Ovary (tissue), 7 donors: ENCODE measurements at regions not wholly inside any gene's neighbourhood (a gene's known extent, or its start where the extent isn't known, plus 50 kb on each side); places are given as distances from the start of the nearest gene placed in this dataset.

ENCODE experiments used
- DNase-seq, 5 donors: peaks; one replicate each; pipeline ENCODE4 v3.0.0-alpha.2; 2019 to 2020
- H3K27ac ChIP-seq, 2 donors: fragments of 200-600 bp; one replicate each; pipeline versions ENCODE4 v1.5.1 to v1.8.0; 2019 to 2022
- H3K27me3 ChIP-seq: fragments of 200-600 bp; one replicate; pipeline ENCODE4 v1.8.0; 2022
- H3K36me3 ChIP-seq: fragments of 200-600 bp; sonication (generic); one replicate; pipeline ENCODE4 v1.5.1; 2019
- H3K4me1 ChIP-seq: one replicate; pipeline ENCODE4 v1.8.1; 2013; ENCODE audit warnings: mild to moderate bottlenecking, moderate library complexity; ENCODE audit not compliant: insufficient read depth
- H3K4me3 ChIP-seq: fragments of 200-600 bp; sonication (generic); one replicate; pipeline ENCODE4 v1.5.1; 2017
- H3K9me3 ChIP-seq, 2 donors: fragments of 200-600 bp in 1 of 2; sonication (generic) in 1 of 2; one replicate each; pipeline versions ENCODE4 v1.5.1 to v1.8.1; 2013 to 2019; ENCODE audit warnings: mild to moderate bottlenecking in 1 of 2, moderate library complexity in 1 of 2
- CTCF ChIP-seq, 3 donors: fragments of 450-650 bp in 2 of 3; fragments of 200-600 bp in 1 of 3; IDR thresholded peaks; one replicate each; pipeline versions ENCODE4 v1.5.1 to v1.8.0; 2016 to 2022; ENCODE audit warnings: antibody characterized with exemption in 3 of 3, mild to moderate bottlenecking in 1 of 3
- EP300 ChIP-seq: sonication (generic); formaldehyde crosslinking; IDR thresholded peaks from one replicate; pipeline ENCODE4 v1.6.1; 2017; ENCODE audit warnings: antibody characterized with exemption
- POLR2A ChIP-seq: fragments of 450-650 bp; IDR thresholded peaks from one replicate; pipeline ENCODE4 v1.6.1; 2017; ENCODE audit warnings: antibody characterized with exemption, mild to moderate bottlenecking, moderate library complexity
- WGBS, 3 donors: extraction: QIAGEN DNeasy Blood & Tissue Kit in 1 of 3; methylation state at CpG; one replicate each; pipeline versions ENCODE4 v1.1.5 to v1.1.7; 2013 to 2017; 5-methylcytosine and 5-hydroxymethylcytosine counted together
- intact Hi-C, 4 donors: fragments of 100-400 bp; cut with DNase I; formaldehyde crosslinking; loops; one replicate each; pipeline versions ENCODE4 v1.11.0 to v1.15.1; 2022 to 2023
- donor health status: DM: no; HTN: no; CAD: no; lungs with moderate emphysema.
- donor health status: DM: no; HTN: no; CAD: no.
- donor health status: Bipolar disorder and iron deficiency.
- donor health status: DM: no; HTN: no; CAD: no.
- donor health status: DM: yes; HTN: yes; CAD: no.

- WGBS, 3 donors: 96 to 97% (median 96%) methylated on average over 6 of the region's 6 CpGs
- intact Hi-C loops: no loop called here
- no peaks in the 10 kb centered on the region for H3K4me1 ChIP-seq
- H3K4me3 ChIP-seq: no peak overlapping the region
- H3K36me3 ChIP-seq: no peaks in the 10 kb centered on the region
- TF ChIP-seq POLR2A (no peak), EP300 (no peak), CTCF (IDR thresholded peaks at IDR 0.05) (no peak)
- H3K27ac ChIP-seq: no peak overlapping the region
- DNase-seq: no peak
- no peaks in the 10 kb centered on the region for H3K27me3 ChIP-seq
- no peaks in the 10 kb centered on the region for H3K9me3 ChIP-seq
Observed at GRCh38 chr3:153050978-153051377, 111.0 kb upstream of the RAP2B start.

GRCh38 chr3:153051427-153052095, 110.5 kb upstream of the RAP2B start:
- 78 to 84% (median 80%) methylated on average over 6 of the region's 6 CpGs for WGBS, 3 donors
- Histone ChIP-seq H3K4me3 (no peak overlapping the region), H3K9me3 (no peaks in the 10 kb centered on the region), H3K36me3 (no peaks in the 10 kb centered on the region), H3K4me1 (no peaks in the 10 kb centered on the region), H3K27me3 (no peaks in the 10 kb centered on the region), H3K27ac (no peak overlapping the region)
- no peak for TF ChIP-seq EP300
- no peak for TF ChIP-seq POLR2A
- no peak for TF ChIP-seq CTCF (IDR thresholded peaks at IDR 0.05)
- intact Hi-C loops: no loop called here
- no peak for DNase-seq

- WGBS, 3 donors: 49 to 59% (median 54%) methylated on average over 4 of the region's 4 CpGs
- intact Hi-C loops: no loop called here
- Histone ChIP-seq H3K36me3 (no peaks in the 10 kb centered on the region), H3K27ac (no peak overlapping the region), H3K9me3 (no peaks in the 10 kb centered on the region), H3K4me1 (no peaks in the 10 kb centered on the region), H3K27me3 (no peaks in the 10 kb centered on the region), H3K4me3 (no peak overlapping the region)
- DNase-seq: no peak
- TF ChIP-seq CTCF (IDR thresholded peaks at IDR 0.05) (no peak), POLR2A (no peak), EP300 (no peak)
Observed at GRCh38 chr3:153052096-153052460, 109.9 kb upstream of the RAP2B start.

- no peak for DNase-seq
- H3K27me3 ChIP-seq: no peaks in the 10 kb centered on the region
- H3K27ac ChIP-seq: no peak overlapping the region
- H3K9me3 ChIP-seq: no peaks in the 10 kb centered on the region
- no peaks in the 10 kb centered on the region for H3K36me3 ChIP-seq
- H3K4me3 ChIP-seq: no peak overlapping the region
- WGBS, 3 donors: 89 to 97% (median 96%) methylated on average over 5 of the region's 5 CpGs
- TF ChIP-seq CTCF (IDR thresholded peaks at IDR 0.05) (no peak), POLR2A (no peak), EP300 (no peak)
- intact Hi-C loops: no loop called here
- no peaks in the 10 kb centered on the region for H3K4me1 ChIP-seq
Observed at GRCh38 chr3:153055217-153055616, 106.8 kb upstream of the RAP2B start.
